ENCODE measurements at regions not wholly inside any gene's neighbourhood (a gene's known extent, or its start where the extent isn't known, plus 50 kb on each side); places are given as distances from the start of the nearest gene placed in this dataset.
"Not testable (repeated sequence)": the region's sequence is repeated elsewhere in the genome, so short reads cannot be mapped to it uniquely, and the experiment has no call there.

DNA sequence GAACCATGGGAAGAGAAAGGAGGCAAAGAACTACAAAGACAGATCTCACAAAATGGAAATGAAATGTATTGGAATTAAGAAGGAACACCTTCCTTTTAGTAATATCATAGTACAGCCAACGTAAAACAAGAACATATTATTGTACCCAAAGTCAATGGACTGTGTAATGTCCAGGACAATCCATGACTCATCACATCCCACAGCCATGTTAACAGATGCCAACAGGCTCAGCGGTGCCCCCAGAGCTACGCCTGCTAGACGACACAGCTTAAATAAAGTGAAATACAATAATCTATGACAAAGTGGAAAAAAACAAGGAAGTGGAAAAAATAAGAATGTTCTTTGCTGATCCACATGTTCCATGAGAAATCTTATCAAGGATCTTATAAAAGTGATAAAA, 140.8 kb downstream of the SPATA31A1 start:
- TF ChIP-seq RAD21 (conservative IDR thresholded peaks at IDR 0.05 in 1 of 2, IDR thresholded peaks at IDR 0.05 in 1 of 2): not testable (repeated sequence)
- TF ChIP-seq, protein P1, sequence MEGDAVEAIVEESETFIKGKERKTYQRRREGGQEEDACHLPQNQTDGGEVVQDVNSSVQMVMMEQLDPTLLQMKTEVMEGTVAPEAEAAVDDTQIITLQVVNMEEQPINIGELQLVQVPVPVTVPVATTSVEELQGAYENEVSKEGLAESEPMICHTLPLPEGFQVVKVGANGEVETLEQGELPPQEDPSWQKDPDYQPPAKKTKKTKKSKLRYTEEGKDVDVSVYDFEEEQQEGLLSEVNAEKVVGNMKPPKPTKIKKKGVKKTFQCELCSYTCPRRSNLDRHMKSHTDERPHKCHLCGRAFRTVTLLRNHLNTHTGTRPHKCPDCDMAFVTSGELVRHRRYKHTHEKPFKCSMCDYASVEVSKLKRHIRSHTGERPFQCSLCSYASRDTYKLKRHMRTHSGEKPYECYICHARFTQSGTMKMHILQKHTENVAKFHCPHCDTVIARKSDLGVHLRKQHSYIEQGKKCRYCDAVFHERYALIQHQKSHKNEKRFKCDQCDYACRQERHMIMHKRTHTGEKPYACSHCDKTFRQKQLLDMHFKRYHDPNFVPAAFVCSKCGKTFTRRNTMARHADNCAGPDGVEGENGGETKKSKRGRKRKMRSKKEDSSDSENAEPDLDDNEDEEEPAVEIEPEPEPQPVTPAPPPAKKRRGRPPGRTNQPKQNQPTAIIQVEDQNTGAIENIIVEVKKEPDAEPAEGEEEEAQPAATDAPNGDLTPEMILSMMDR (IDR thresholded peaks at IDR 0.05): not testable (repeated sequence)

All from A549 (cell line).